SK-N-SH treated with all-trans-retinoic acid at 6 μM for 48 hours (cell line): ENCODE measurements at regions not wholly inside any gene's neighbourhood (a gene's known extent, or its start where the extent isn't known, plus 50 kb on each side); places are given as distances from the start of the nearest gene placed in this dataset.
A peak's percentile ranks its signal among the peaks of the same experiment; 100 is the strongest.

ENCODE experiments used
- ATAC-seq: fragments of 200-7000 bp; cut with Tn5 transposase; 3 replicates; pipeline ENCODE4 v1.9.1; 2020; ENCODE audit warnings: mild to moderate bottlenecking, moderate library complexity
- ARNTL ChIP-seq: fragments of 450-650 bp; formaldehyde crosslinking; IDR thresholded peaks from 2 replicates; pipeline ENCODE4 v1.5.0; 2020; ENCODE audit warnings: low read depth, mild to moderate bottlenecking, moderate library complexity, borderline replicate concordance
- BACH2 ChIP-seq: fragments of 250-450 bp; sonication (Bioruptor Pico); IDR thresholded peaks from 2 replicates; pipeline ENCODE4 v1.9.0; 2021; ENCODE audit warnings: mild to moderate bottlenecking, borderline replicate concordance
- CSDC2 ChIP-seq: fragments of 250-450 bp; sonication (Bioruptor Pico); IDR thresholded peaks from 2 replicates; pipeline ENCODE4 v1.5.0; 2020; ENCODE audit warnings: mild to moderate bottlenecking, moderate library complexity
- ESRRG ChIP-seq: fragments of 250-450 bp; sonication (Bioruptor Pico); IDR thresholded peaks from 2 replicates; pipeline ENCODE4 v1.6.1; 2021; ENCODE audit warnings: mild to moderate bottlenecking
- GLIS3 ChIP-seq: fragments of 250-450 bp; sonication (Bioruptor Pico); IDR thresholded peaks from 2 replicates; pipeline ENCODE4 v1.5.0; 2020; ENCODE audit warnings: mild to moderate bottlenecking, moderate library complexity
- OSR1 ChIP-seq: fragments of 250-450 bp; sonication (Bioruptor Pico); IDR thresholded peaks from 2 replicates; pipeline ENCODE4 v1.8.0; 2022; ENCODE audit warnings: moderate library complexity, mild to moderate bottlenecking, inconsistent platforms
- PPARA ChIP-seq: fragments of 250-450 bp; sonication (Bioruptor Pico); IDR thresholded peaks from 2 replicates; pipeline ENCODE4 v1.5.0; 2020; ENCODE audit warnings: mild to moderate bottlenecking, borderline replicate concordance
- RARB ChIP-seq: fragments of 250-450 bp; sonication (Bioruptor Pico); IDR thresholded peaks from 2 replicates; pipeline ENCODE4 v1.8.0; 2021; ENCODE audit warnings: mild to moderate bottlenecking, moderate library complexity
- SNAI2 ChIP-seq: fragments of 250-450 bp; sonication (Bioruptor Pico); IDR thresholded peaks from 2 replicates; pipeline ENCODE4 v1.5.0; 2020; ENCODE audit warnings: mild to moderate bottlenecking, moderate library complexity
- TCF4 ChIP-seq: fragments of 250-450 bp; sonication (Bioruptor Pico); IDR thresholded peaks from 2 replicates; pipeline ENCODE4 v1.8.0; 2021; ENCODE audit warnings: mild to moderate bottlenecking, moderate library complexity, borderline replicate concordance
- TOX ChIP-seq: fragments of 250-450 bp; sonication (Bioruptor Pico); IDR thresholded peaks from 2 replicates; pipeline ENCODE4 v1.8.0; 2021; ENCODE audit warnings: mild to moderate bottlenecking, moderate library complexity, borderline replicate concordance
- ZC3H10 ChIP-seq: fragments of 250-450 bp; sonication (Bioruptor Pico); IDR thresholded peaks from 2 replicates; pipeline ENCODE4 v1.5.1; 2021; ENCODE audit warnings: mild to moderate bottlenecking, moderate library complexity
- ZFP3 ChIP-seq: fragments of 250-450 bp; sonication (Bioruptor Pico); IDR thresholded peaks from 2 replicates; pipeline ENCODE4 v1.5.0; 2020; ENCODE audit warnings: mild to moderate bottlenecking, moderate library complexity
- ZFP30 ChIP-seq: fragments of 450-650 bp; formaldehyde crosslinking; IDR thresholded peaks from 2 replicates; pipeline ENCODE4 v1.5.0; 2022; ENCODE audit warnings: mild to moderate bottlenecking, moderate library complexity
- ZNF70 ChIP-seq: fragments of 450-650 bp; formaldehyde crosslinking; IDR thresholded peaks from 2 replicates; pipeline ENCODE4 v1.5.0; 2020; ENCODE audit warnings: mild to moderate bottlenecking, moderate library complexity
- ZNF8 ChIP-seq: fragments of 450-650 bp; formaldehyde crosslinking; IDR thresholded peaks from 2 replicates; pipeline ENCODE4 v1.5.0; 2020; ENCODE audit warnings: mild to moderate bottlenecking, moderate library complexity
- TF ChIP-seq, protein P1 (sequence below): fragments of 250-450 bp; sonication (Bioruptor Pico); IDR thresholded peaks from 2 replicates; pipeline ENCODE4 v1.8.0; 2020; ENCODE audit warnings: mild to moderate bottlenecking, moderate library complexity, borderline replicate concordance
- TF ChIP-seq, protein P2 (sequence below): fragments of 250-450 bp; sonication (Bioruptor Pico); IDR thresholded peaks from 2 replicates; pipeline ENCODE4 v1.5.1; 2020; ENCODE audit warnings: low read depth, mild to moderate bottlenecking, moderate library complexity
- TF ChIP-seq, protein P3 (sequence below): fragments of 250-450 bp; sonication (Bioruptor Pico); IDR thresholded peaks from 2 replicates; pipeline ENCODE4 v1.5.1; 2021; ENCODE audit warnings: mild to moderate bottlenecking, moderate library complexity
- TF ChIP-seq, protein P4 (sequence below): fragments of 250-450 bp; sonication (Bioruptor Pico); IDR thresholded peaks from 2 replicates; pipeline ENCODE4 v1.5.0; 2020; ENCODE audit warnings: mild to moderate bottlenecking, moderate library complexity
- TF ChIP-seq, protein P5 (sequence below): fragments of 250-450 bp; sonication (Bioruptor Pico); IDR thresholded peaks from 2 replicates; pipeline ENCODE4 v1.8.0; 2021; ENCODE audit warnings: low read depth, mild to moderate bottlenecking, moderate library complexity, borderline replicate concordance

DNA sequence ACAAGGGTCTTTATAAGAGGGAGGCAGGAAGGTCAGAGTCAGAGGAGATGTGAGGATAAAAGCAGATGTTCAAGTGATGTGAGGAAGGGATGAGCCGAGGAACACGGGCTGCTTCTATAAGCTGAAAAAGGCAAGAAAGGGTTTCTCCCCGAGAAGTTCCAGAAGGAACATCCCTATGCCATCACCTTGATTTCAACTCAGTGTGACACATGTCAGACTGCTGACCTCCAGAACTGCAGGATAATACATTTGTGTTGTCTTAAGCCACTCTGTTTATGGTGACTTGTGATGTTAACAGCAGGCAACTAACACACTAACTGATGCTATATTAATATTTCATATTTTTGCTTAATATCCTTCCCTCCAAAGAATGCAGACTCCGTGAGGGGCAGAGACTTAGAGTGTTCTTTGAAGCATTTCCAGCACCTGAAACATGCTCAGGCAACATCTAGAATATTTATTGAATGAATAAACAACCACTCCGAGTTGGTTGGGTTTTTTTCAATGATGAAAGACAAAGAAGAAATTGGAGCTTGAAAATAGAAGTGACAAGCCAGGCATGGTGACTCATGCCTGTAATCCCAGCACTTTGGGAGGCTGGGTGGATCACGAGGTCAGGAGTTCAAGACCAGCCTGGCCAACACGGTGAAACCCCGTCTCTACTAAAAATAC lies 77.6 kb upstream of the ADRA1B start:
- no peak; the same call in 2 of the 3 replicates for ATAC-seq
- no peak for TF ChIP-seq TOX

DNA sequence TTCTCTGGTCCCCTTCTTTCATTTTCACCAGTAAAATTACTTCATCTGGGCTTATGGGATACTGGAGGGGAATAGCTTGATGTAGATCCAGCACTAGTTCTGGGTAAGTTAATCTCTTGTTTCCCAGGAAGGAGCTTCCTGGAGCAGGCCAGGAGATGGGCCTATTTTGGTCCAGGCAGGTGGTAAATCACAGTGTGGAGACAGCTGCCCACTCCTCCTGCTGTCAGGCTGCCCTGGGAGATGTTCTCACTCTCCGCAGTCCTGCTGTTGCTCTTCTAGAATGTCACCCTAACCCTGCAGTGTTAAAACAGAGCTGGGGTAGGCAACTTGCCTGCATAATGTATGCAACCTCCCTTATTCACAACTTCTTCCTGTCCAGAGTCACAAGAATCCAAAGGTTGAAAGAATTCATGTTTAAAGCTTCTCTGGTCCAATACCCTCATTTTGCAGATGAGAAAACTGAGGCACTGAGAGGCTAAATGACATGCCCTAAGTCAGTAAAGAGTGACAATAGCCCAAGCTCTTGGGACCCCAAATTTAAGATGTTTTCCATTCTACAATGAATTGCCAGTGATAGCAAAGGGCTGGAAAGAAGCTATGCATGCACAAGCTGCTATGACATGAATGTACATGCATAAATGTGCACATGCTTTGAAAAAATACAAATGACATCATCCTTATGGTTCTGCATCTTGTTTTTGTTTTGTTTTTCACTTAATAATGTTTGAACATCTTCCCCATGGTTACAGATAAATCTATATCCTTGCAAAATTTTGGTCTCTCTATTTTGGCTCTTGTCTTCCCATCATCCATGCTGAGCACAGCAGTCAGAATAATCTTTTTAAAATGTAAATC lies 71.8 kb upstream of the ADRA1B start:
- no peak for ATAC-seq
- no peak for TF ChIP-seq PPARA (CRISPR knock-in tag)
- no peak for TF ChIP-seq SNAI2
- TF ChIP-seq BACH2 (CRISPR knock-in tag) = no peak
- no peak for TF ChIP-seq ZNF8 (CRISPR knock-in tag)
- TF ChIP-seq, protein P1, sequence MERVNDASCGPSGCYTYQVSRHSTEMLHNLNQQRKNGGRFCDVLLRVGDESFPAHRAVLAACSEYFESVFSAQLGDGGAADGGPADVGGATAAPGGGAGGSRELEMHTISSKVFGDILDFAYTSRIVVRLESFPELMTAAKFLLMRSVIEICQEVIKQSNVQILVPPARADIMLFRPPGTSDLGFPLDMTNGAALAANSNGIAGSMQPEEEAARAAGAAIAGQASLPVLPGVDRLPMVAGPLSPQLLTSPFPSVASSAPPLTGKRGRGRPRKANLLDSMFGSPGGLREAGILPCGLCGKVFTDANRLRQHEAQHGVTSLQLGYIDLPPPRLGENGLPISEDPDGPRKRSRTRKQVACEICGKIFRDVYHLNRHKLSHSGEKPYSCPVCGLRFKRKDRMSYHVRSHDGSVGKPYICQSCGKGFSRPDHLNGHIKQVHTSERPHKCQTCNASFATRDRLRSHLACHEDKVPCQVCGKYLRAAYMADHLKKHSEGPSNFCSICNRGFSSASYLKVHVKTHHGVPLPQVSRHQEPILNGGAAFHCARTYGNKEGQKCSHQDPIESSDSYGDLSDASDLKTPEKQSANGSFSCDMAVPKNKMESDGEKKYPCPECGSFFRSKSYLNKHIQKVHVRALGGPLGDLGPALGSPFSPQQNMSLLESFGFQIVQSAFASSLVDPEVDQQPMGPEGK (CRISPR knock-in tag) = no peak
- TF ChIP-seq CSDC2 (CRISPR knock-in tag) = no peak
- TF ChIP-seq ZC3H10 (CRISPR knock-in tag) = no peak
- TF ChIP-seq TOX = no peak
- TF ChIP-seq, protein P2, sequence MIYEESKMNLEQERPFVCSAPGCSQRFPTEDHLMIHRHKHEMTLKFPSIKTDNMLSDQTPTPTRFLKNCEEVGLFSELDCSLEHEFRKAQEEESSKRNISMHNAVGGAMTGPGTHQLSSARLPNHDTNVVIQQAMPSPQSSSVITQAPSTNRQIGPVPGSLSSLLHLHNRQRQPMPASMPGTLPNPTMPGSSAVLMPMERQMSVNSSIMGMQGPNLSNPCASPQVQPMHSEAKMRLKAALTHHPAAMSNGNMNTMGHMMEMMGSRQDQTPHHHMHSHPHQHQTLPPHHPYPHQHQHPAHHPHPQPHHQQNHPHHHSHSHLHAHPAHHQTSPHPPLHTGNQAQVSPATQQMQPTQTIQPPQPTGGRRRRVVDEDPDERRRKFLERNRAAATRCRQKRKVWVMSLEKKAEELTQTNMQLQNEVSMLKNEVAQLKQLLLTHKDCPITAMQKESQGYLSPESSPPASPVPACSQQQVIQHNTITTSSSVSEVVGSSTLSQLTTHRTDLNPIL (CRISPR knock-in tag) = no peak
- no peak for TF ChIP-seq ZFP3 (CRISPR knock-in tag)
- TF ChIP-seq TCF4 (CRISPR knock-in tag) = no peak
- TF ChIP-seq, protein P3, sequence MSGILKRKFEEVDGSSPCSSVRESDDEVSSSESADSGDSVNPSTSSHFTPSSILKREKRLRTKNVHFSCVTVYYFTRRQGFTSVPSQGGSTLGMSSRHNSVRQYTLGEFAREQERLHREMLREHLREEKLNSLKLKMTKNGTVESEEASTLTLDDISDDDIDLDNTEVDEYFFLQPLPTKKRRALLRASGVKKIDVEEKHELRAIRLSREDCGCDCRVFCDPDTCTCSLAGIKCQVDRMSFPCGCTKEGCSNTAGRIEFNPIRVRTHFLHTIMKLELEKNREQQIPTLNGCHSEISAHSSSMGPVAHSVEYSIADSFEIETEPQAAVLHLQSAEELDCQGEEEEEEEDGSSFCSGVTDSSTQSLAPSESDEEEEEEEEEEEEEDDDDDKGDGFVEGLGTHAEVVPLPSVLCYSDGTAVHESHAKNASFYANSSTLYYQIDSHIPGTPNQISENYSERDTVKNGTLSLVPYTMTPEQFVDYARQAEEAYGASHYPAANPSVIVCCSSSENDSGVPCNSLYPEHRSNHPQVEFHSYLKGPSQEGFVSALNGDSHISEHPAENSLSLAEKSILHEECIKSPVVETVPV (CRISPR knock-in tag) = no peak
- TF ChIP-seq ZNF70 (CRISPR knock-in tag) = no peak
- no peak for TF ChIP-seq ESRRG
- TF ChIP-seq ZFP30 (CRISPR knock-in tag) = no peak
- TF ChIP-seq, protein P4, sequence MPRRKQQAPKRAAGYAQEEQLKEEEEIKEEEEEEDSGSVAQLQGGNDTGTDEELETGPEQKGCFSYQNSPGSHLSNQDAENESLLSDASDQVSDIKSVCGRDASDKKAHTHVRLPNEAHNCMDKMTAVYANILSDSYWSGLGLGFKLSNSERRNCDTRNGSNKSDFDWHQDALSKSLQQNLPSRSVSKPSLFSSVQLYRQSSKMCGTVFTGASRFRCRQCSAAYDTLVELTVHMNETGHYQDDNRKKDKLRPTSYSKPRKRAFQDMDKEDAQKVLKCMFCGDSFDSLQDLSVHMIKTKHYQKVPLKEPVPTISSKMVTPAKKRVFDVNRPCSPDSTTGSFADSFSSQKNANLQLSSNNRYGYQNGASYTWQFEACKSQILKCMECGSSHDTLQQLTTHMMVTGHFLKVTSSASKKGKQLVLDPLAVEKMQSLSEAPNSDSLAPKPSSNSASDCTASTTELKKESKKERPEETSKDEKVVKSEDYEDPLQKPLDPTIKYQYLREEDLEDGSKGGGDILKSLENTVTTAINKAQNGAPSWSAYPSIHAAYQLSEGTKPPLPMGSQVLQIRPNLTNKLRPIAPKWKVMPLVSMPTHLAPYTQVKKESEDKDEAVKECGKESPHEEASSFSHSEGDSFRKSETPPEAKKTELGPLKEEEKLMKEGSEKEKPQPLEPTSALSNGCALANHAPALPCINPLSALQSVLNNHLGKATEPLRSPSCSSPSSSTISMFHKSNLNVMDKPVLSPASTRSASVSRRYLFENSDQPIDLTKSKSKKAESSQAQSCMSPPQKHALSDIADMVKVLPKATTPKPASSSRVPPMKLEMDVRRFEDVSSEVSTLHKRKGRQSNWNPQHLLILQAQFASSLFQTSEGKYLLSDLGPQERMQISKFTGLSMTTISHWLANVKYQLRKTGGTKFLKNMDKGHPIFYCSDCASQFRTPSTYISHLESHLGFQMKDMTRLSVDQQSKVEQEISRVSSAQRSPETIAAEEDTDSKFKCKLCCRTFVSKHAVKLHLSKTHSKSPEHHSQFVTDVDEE (CRISPR knock-in tag) = no peak
- TF ChIP-seq OSR1 = no peak
- no peak for TF ChIP-seq GLIS3
- TF ChIP-seq, protein P5, sequence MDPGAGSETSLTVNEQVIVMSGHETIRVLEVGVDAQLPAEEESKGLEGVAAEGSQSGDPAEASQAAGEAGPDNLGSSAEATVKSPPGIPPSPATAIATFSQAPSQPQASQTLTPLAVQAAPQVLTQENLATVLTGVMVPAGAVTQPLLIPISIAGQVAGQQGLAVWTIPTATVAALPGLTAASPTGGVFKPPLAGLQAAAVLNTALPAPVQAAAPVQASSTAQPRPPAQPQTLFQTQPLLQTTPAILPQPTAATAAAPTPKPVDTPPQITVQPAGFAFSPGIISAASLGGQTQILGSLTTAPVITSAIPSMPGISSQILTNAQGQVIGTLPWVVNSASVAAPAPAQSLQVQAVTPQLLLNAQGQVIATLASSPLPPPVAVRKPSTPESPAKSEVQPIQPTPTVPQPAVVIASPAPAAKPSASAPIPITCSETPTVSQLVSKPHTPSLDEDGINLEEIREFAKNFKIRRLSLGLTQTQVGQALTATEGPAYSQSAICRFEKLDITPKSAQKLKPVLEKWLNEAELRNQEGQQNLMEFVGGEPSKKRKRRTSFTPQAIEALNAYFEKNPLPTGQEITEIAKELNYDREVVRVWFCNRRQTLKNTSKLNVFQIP (CRISPR knock-in tag) = no peak
- no peak for TF ChIP-seq RARB (CRISPR knock-in tag)

DNA sequence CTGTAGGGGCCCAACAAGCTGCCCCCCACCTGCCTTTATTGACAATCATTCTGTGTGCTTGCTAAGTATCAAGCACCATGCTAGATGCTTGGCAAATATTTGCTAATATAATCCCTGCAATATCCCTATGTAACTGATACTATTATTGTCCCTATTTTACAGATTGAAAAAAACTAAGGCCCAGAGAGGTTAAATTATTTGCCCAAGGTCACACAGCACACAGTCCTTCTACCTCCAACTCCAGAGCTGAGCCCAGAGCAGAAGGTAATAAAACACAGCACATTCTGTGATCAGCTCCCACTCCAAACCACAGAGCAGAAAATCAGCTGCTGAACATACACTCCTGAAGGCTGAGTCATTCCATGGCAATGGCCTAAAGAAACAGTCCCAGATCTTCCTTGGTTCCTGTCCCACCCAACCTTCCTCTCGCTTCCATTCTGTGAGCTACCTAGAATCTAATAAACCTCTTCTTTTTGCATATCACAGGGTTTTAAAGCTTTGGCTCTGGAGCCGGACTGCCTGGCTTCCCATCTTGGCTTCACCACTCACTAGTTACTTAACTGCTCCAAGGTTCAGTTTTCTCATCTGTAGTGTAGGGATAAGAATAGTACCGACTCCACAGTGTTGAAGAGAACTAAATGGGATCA lies 66.7 kb upstream of the ADRA1B start:
- ATAC-seq = peak; percentile 90
- no peak for TF ChIP-seq BACH2 (CRISPR knock-in tag)
- no peak for TF ChIP-seq PPARA (CRISPR knock-in tag)
- no peak for TF ChIP-seq ZNF70 (CRISPR knock-in tag)
- TF ChIP-seq TOX = no peak
- TF ChIP-seq ARNTL (CRISPR knock-in tag) = no peak
- TF ChIP-seq, protein P2 (CRISPR knock-in tag) = no peak
- no peak for TF ChIP-seq RARB (CRISPR knock-in tag)
